Breast epithelium (tissue), 4 donors: ENCODE measurements at regions not wholly inside any gene's neighbourhood (a gene's known extent, or its start where the extent isn't known, plus 50 kb on each side); places are given as distances from the start of the nearest gene placed in this dataset.

Experiments
- DNase-seq, 2 donors: peaks; one replicate each; pipeline ENCODE4 v3.0.0-alpha.2; 2019; ENCODE audit warnings: low spot score in 2 of 2
- H3K27ac ChIP-seq, 2 donors: fragments of 200-600 bp; sonication (generic) in 1 of 2; one replicate each; pipeline ENCODE4 v1.5.1; 2016 to 2019; ENCODE audit warnings: mild to moderate bottlenecking in 1 of 2
- H3K27me3 ChIP-seq, 2 donors: fragments of 200-600 bp; sonication (generic) in 1 of 2; one replicate each; pipeline versions ENCODE4 v1.5.1 to v1.6.0; 2017 to 2019; ENCODE audit warnings: control low read depth in 1 of 2, mild to moderate bottlenecking in 1 of 2
- H3K36me3 ChIP-seq: fragments of 200-600 bp; one replicate; pipeline ENCODE4 v1.5.1; 2019
- H3K4me1 ChIP-seq, 2 donors: fragments of 200-600 bp; sonication (generic); one replicate each; pipeline ENCODE4 v1.5.1; 2016 to 2019; ENCODE audit warnings: control low read depth in 1 of 2
- H3K4me3 ChIP-seq, 3 donors: fragments of 200-600 bp; sonication (generic); 1 replicate in 2 of 3; 2 replicates in 1 of 3; pipeline ENCODE4 v1.5.1; 2016 to 2019; ENCODE audit warnings: mild to moderate bottlenecking in 3 of 3, moderate library complexity in 2 of 3
- H3K9me3 ChIP-seq, 2 donors: fragments of 200-600 bp; sonication (generic) in 1 of 2; one replicate each; pipeline ENCODE4 v1.5.1; 2016 to 2019; ENCODE audit warnings: control low read depth in 1 of 2
- POLR2A ChIP-seq: fragments of 450-650 bp; IDR thresholded peaks from one replicate; pipeline ENCODE4 v1.6.1; 2016; ENCODE audit warnings: antibody characterized with exemption, mild to moderate bottlenecking, moderate library complexity
- POLR2AphosphoS5 ChIP-seq, 3 donors: sonication (generic); formaldehyde crosslinking; IDR thresholded peaks; one replicate each; pipeline ENCODE4 v1.6.1; 2017; ENCODE audit warnings: antibody characterized with exemption in 3 of 3
- intact Hi-C: fragments of 100-400 bp; cut with DNase I; formaldehyde crosslinking; loops from one replicate; pipeline ENCODE4 v1.15.1; 2023; ENCODE audit warnings: low total_unique reads
- TF ChIP-seq, protein P1 (sequence below), 3 donors: fragments of 450-650 bp; IDR thresholded peaks; one replicate each; pipeline ENCODE4 v1.5.1; 2016 to 2017; ENCODE audit warnings: antibody characterized with exemption in 3 of 3, mild to moderate bottlenecking in 3 of 3, moderate library complexity in 3 of 3

- Histone ChIP-seq H3K4me1 (no peaks in the 10 kb centered on the region), H3K27ac (no peak overlapping the region), H3K36me3 (no peaks in the 10 kb centered on the region), H3K4me3 (no peak overlapping the region), H3K27me3 (peaks cover 0 to 20% of the 10 kb centered on the region in 2 donors), H3K9me3 (no peaks in the 10 kb centered on the region)
- TF ChIP-seq, protein P1, sequence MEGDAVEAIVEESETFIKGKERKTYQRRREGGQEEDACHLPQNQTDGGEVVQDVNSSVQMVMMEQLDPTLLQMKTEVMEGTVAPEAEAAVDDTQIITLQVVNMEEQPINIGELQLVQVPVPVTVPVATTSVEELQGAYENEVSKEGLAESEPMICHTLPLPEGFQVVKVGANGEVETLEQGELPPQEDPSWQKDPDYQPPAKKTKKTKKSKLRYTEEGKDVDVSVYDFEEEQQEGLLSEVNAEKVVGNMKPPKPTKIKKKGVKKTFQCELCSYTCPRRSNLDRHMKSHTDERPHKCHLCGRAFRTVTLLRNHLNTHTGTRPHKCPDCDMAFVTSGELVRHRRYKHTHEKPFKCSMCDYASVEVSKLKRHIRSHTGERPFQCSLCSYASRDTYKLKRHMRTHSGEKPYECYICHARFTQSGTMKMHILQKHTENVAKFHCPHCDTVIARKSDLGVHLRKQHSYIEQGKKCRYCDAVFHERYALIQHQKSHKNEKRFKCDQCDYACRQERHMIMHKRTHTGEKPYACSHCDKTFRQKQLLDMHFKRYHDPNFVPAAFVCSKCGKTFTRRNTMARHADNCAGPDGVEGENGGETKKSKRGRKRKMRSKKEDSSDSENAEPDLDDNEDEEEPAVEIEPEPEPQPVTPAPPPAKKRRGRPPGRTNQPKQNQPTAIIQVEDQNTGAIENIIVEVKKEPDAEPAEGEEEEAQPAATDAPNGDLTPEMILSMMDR (IDR thresholded peaks at IDR 0.05): no peak
- TF ChIP-seq POLR2A (no peak), POLR2AphosphoS5 (IDR thresholded peaks at IDR 0.05) (no peak)
- intact Hi-C loops: no loop called here
- DNase-seq: no peak
These were observed 185.3 kb downstream of the TJP1 start for GRCh38 chr15:29636921-29637320.

DNA sequence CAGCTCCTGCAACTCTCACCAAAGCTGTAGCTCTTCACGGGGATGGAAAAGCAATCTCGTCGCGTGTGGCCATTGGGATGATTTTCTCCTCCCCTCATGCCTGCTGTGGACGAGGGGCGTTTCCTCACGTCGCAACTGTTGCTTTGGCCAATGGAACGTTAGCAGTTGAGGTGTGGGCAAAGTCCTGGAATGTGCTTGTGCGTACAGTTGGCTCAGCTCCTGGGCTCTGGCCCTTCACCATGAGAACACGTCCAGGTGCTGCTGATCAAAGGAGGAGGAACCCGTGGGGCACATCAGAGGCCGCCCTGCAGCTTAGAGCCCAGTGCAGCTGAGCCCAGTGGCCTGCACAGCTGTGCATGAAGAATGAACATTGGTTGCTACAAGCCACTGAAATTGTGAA, 186.1 kb downstream of the TJP1 start:
- Histone ChIP-seq H3K9me3 (no peaks in the 10 kb centered on the region), H3K36me3 (no peaks in the 10 kb centered on the region), H3K27ac (no peak overlapping the region), H3K4me1 (no peaks in the 10 kb centered on the region), H3K4me3 (no peak overlapping the region), H3K27me3 (peaks cover 0 to 20% of the 10 kb centered on the region in 2 donors)
- DNase-seq: no peak
- TF ChIP-seq, protein P1 (IDR thresholded peaks at IDR 0.05): no peak
- TF ChIP-seq POLR2A: no peak
- no peak for TF ChIP-seq POLR2AphosphoS5 (IDR thresholded peaks at IDR 0.05)
- intact Hi-C loops: no loop called here

DNA sequence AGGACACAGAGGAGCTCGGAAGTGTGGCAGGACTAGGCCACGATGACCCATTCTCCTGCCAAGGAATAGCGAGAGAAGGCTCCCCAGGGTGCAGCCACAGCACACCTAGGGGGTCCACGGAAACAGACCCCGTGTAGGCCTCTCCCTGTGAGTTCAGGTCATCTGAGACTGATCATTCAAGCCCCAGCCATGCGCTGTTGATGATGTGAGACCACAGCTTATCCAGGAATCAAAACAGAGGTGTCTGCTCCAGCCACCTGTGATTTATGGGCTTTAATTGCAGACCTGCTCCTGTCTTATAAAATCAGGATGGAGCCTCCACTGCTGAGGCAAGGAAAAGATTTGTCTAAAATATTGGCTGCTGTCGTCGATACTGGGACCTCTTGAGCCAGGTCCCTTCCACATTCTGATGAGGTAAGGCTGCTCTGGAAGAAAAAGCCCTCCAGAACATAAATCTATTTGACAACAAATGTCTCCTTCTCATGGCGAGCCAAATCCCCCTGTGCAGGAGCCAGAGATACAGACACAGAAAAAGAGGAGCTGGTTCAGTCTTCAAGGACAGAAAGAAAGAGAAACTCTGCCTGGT, 186.7 kb downstream of the TJP1 start:
- peaks cover 0 to 20% of the 10 kb centered on the region in 2 donors for H3K27me3 ChIP-seq
- no peak for DNase-seq
- intact Hi-C loops: no loop called here

DNA sequence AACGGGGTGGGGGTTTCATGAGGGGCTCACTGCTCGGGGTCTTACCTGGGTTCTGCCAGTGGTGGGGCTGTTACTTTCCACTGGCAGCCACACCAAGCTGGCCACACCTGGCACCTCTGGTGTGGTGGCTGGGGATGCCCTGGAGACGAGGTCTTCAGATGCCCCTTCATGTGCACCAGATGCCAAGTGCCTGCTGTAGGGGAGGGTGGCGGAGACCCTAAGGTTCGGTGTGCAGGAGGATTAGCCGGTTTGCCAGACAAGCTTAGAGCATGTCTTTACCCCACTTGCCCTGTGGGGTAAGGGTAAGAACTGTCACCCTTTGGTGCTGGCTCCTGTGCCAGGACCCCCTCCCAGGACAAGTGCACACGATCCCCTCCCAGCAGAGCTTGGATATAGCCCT, 188.3 kb downstream of the TJP1 start:
- Histone ChIP-seq H3K4me3 (no peak overlapping the region), H3K36me3 (no peaks in the 10 kb centered on the region), H3K4me1 (no peaks in the 10 kb centered on the region), H3K9me3 (no peaks in the 10 kb centered on the region), H3K27ac (no peak overlapping the region), H3K27me3 (peaks cover 0 to 20% of the 10 kb centered on the region in 2 donors)
- TF ChIP-seq POLR2AphosphoS5 (IDR thresholded peaks at IDR 0.05) (no peak), POLR2A (no peak)
- TF ChIP-seq, protein P1 (IDR thresholded peaks at IDR 0.05): no peak
- intact Hi-C loops: no loop called here
- DNase-seq: no peak

More for the DNA sequence above, 186.7 kb downstream of the TJP1 start:
- Histone ChIP-seq H3K4me3 (no peak overlapping the region), H3K27ac (no peak overlapping the region), H3K4me1 (no peaks in the 10 kb centered on the region), H3K9me3 (no peaks in the 10 kb centered on the region), H3K36me3 (no peaks in the 10 kb centered on the region)
- TF ChIP-seq POLR2A (no peak), POLR2AphosphoS5 (IDR thresholded peaks at IDR 0.05) (no peak)
- TF ChIP-seq, protein P1 (IDR thresholded peaks at IDR 0.05): no peak

DNA sequence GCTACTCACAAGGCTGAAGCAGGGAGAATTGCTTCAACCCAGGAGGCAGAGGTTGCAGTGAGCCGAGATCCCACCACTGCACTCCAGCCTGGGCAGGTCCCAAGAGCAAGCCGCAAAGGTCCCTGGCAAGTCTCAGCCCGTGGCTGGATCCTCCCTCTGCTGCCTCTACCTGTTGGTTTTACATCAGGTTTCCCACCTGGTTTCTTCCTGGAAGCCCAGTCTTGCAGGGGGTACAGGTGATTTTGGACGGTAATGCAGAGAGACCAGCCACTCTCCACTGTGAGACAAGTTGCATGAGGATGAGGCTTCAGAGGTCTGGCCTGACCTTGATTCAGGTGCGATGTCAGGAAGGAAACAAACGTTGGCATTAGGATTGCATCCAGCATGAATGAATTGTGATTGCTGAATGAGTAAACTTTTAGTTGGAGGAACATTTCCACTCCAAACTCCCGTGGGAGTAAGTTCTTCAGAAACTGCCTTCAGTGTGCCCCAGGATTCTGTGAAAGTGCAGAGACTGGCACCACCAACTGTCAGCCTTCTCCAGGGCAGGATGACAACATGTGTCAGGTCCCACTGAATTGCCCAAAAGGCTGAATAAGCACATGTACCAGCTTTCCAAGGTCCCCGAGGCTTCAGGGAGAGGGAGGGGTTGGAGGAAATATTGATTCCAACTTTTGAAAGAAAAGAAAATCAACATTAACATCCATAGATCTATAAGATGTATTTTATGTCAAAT, 189.4 kb downstream of the TJP1 start:
- DNase-seq: no peak
- Histone ChIP-seq H3K27ac (no peak overlapping the region), H3K4me3 (no peak overlapping the region), H3K4me1 (no peaks in the 10 kb centered on the region), H3K27me3 (peaks cover 0 to 20% of the 10 kb centered on the region in 2 donors), H3K36me3 (no peaks in the 10 kb centered on the region), H3K9me3 (no peaks in the 10 kb centered on the region)
- TF ChIP-seq POLR2A (no peak), POLR2AphosphoS5 (IDR thresholded peaks at IDR 0.05) (no peak)
- TF ChIP-seq, protein P1 (IDR thresholded peaks at IDR 0.05): no peak
- intact Hi-C loops: no loop called here
